CD4-positive, CD25-positive, alpha-beta regulatory T cell (primary cell): ENCODE measurements at regions not wholly inside any gene's neighbourhood (a gene's known extent, or its start where the extent isn't known, plus 50 kb on each side); places are given as distances from the start of the nearest gene placed in this dataset.
A peak's percentile ranks its signal among the peaks of the same experiment; 100 is the strongest.

Experiments used
- ATAC-seq, 2 donors: fragments of 150-1000 bp; cut with Tn5 transposase; one replicate each; pipeline ENCODE4 v1.10.0; 2021; ENCODE audit warnings: low read depth in 2 of 2, moderate number of reproducible peaks in 2 of 2, moderate library complexity in 1 of 2
- DNase-seq, 3 donors: peaks; one replicate each; pipeline versions ENCODE4 v3.0.0 to v3.0.0-alpha.2; 2012 to 2022; ENCODE audit warnings: mixed read lengths in 1 of 3
- H3K27ac ChIP-seq: one replicate; pipeline ENCODE4 v1.7.0; 2013; ENCODE audit warnings: mild to moderate bottlenecking, low read length; ENCODE audit not compliant: insufficient read depth, poor library complexity, severe bottlenecking
- H3K27me3 ChIP-seq: one replicate; pipeline ENCODE4 v1.7.0; 2013; ENCODE audit warnings: low read length; ENCODE audit not compliant: control insufficient read depth, insufficient read depth
- H3K36me3 ChIP-seq: one replicate; pipeline ENCODE4 v1.7.0; 2013; ENCODE audit warnings: mild to moderate bottlenecking, low read length, moderate library complexity; ENCODE audit not compliant: control insufficient read depth, insufficient read depth
- H3K4me1 ChIP-seq: 2 replicates; pipeline ENCODE4 v1.7.0; 2013; ENCODE audit warnings: mild to moderate bottlenecking, low read length; ENCODE audit not compliant: insufficient read depth, control insufficient read depth, poor library complexity, severe bottlenecking
- H3K4me3 ChIP-seq: one replicate; pipeline ENCODE4 v1.7.0; 2013; ENCODE audit warnings: low read depth, mild to moderate bottlenecking, low read length, moderate library complexity
- H3K9me3 ChIP-seq, 2 experiments: 1 replicate in 1 of 2; 2 replicates in 1 of 2; pipeline ENCODE4 v1.7.0; 2013; ENCODE audit warnings: low read length in 2 of 2, mild to moderate bottlenecking in 1 of 2, moderate library complexity in 1 of 2; ENCODE audit not compliant: control insufficient read depth in 2 of 2
- H3K27ac Mint-ChIP-seq, 3 donors: one replicate each; pipeline ENCODE4 v1.8.0; 2020 to 2022; ENCODE audit warnings: mild to moderate bottlenecking in 3 of 3, mixed read lengths in 3 of 3, moderate library complexity in 2 of 3
- H3K27me3 Mint-ChIP-seq: one replicate; pipeline ENCODE4 v1.8.0; 2022; ENCODE audit warnings: mild to moderate bottlenecking, mixed read lengths
- H3K36me3 Mint-ChIP-seq: one replicate; pipeline ENCODE4 v1.8.0; 2020; ENCODE audit warnings: mixed read lengths
- H3K4me1 Mint-ChIP-seq, 4 donors: one replicate each; pipeline ENCODE4 v1.8.0; 2020 to 2022; ENCODE audit warnings: mixed read lengths in 4 of 4, mild to moderate bottlenecking in 1 of 4
- H3K4me3 Mint-ChIP-seq, 4 donors: one replicate each; pipeline ENCODE4 v1.8.0; 2020 to 2022; ENCODE audit warnings: mild to moderate bottlenecking in 4 of 4, mixed read lengths in 4 of 4, moderate library complexity in 3 of 4
- H3K9me3 Mint-ChIP-seq, 7 donors: one replicate each; pipeline ENCODE4 v1.8.0; 2020 to 2022; ENCODE audit warnings: mixed read lengths in 7 of 7, mild to moderate bottlenecking in 3 of 7, moderate library complexity in 2 of 7

- no peak overlapping the region for H3K27ac Mint-ChIP-seq
- DNase-seq: peak in 2 of 3 donors; percentile 54 to 70
- peaks cover 13% of the 10 kb centered on the region for H3K4me1 ChIP-seq
Measured at GRCh38 chr7:26090927-26091519, 61.0 kb upstream of the NFE2L3 start.

GRCh38 chr7:26091933-26092332, 60.1 kb upstream of the NFE2L3 start:
- H3K27me3 ChIP-seq: no peaks in the 10 kb centered on the region
- Mint-ChIP-seq H3K4me1 (peaks cover 24 to 51% (median 30%) of the 10 kb centered on the region in 4 donors), H3K9me3 (no peaks in the 10 kb centered on the region), H3K27ac (peak overlapping the region; percentile 64 to 76 (median 71)), H3K36me3 (no peaks in the 10 kb centered on the region), H3K27me3 (peaks cover 8% of the 10 kb centered on the region), H3K4me3 (peak overlapping the region in 2 of 4 donors; percentile 9 to 30)
- H3K4me1 ChIP-seq: peaks cover 20% of the 10 kb centered on the region
- DNase-seq (peak in 1 of 3 donors; percentile 73), ATAC-seq (no peak)
- no peak overlapping the region for H3K4me3 ChIP-seq
- H3K27ac ChIP-seq: no peak overlapping the region
- H3K9me3 ChIP-seq: no peaks in the 10 kb centered on the region
- H3K36me3 ChIP-seq: no peaks in the 10 kb centered on the region

More at GRCh38 chr7:26090927-26091519, 61.0 kb upstream of the NFE2L3 start:
- Mint-ChIP-seq H3K9me3 (no peaks in the 10 kb centered on the region), H3K4me1 (peaks cover 17 to 42% (median 22%) of the 10 kb centered on the region in 4 donors), H3K27me3 (peaks cover 14% of the 10 kb centered on the region), H3K36me3 (no peaks in the 10 kb centered on the region), H3K4me3 (peak overlapping the region in 3 of 4 donors; percentile 0 to 26 (median 11))
- H3K27ac ChIP-seq: no peak overlapping the region
- ATAC-seq: peak; percentile 55 to 65
- no peaks in the 10 kb centered on the region for H3K27me3 ChIP-seq
- peak overlapping the region; percentile 4 for H3K4me3 ChIP-seq
- no peaks in the 10 kb centered on the region for H3K9me3 ChIP-seq
- no peaks in the 10 kb centered on the region for H3K36me3 ChIP-seq

- Histone ChIP-seq H3K27me3 (no peaks in the 10 kb centered on the region), H3K9me3 (no peaks in the 10 kb centered on the region), H3K36me3 (no peaks in the 10 kb centered on the region), H3K4me1 (peaks cover 30% of the 10 kb centered on the region), H3K4me3 (no peak overlapping the region), H3K27ac (no peak overlapping the region)
- Mint-ChIP-seq H3K36me3 (no peaks in the 10 kb centered on the region), H3K4me1 (peaks cover 32 to 62% (median 35%) of the 10 kb centered on the region in 4 donors), H3K9me3 (no peaks in the 10 kb centered on the region), H3K4me3 (no peak overlapping the region), H3K27ac (peak overlapping the region in 2 of 3 donors; percentile 47 to 66), H3K27me3 (peaks cover 8% of the 10 kb centered on the region)
- ATAC-seq (no peak), DNase-seq (no peak)
Measured at GRCh38 chr7:26093023-26093422, 59.0 kb upstream of the NFE2L3 start.

GRCh38 chr7:26096136-26096535, 55.9 kb upstream of the NFE2L3 start:
- Histone ChIP-seq H3K4me3 (no peak overlapping the region), H3K36me3 (no peaks in the 10 kb centered on the region), H3K4me1 (peaks cover 53% of the 10 kb centered on the region), H3K9me3 (no peaks in the 10 kb centered on the region), H3K27me3 (no peaks in the 10 kb centered on the region), H3K27ac (no peak overlapping the region)
- no peak overlapping the region for H3K4me3 Mint-ChIP-seq
- no peaks in the 10 kb centered on the region for H3K27me3 Mint-ChIP-seq
- no peak for DNase-seq
- peaks cover 26 to 87% (median 33%) of the 10 kb centered on the region in 4 donors for H3K4me1 Mint-ChIP-seq
- no peak for ATAC-seq
- H3K27ac Mint-ChIP-seq: peak overlapping the region; percentile 77 to 92 (median 78)
- no peaks in the 10 kb centered on the region for H3K9me3 Mint-ChIP-seq
- no peaks in the 10 kb centered on the region for H3K36me3 Mint-ChIP-seq

- no peaks in the 10 kb centered on the region for H3K9me3 Mint-ChIP-seq
- H3K27ac Mint-ChIP-seq: peak overlapping the region; percentile 78 to 92 (median 92)
- H3K36me3 Mint-ChIP-seq: no peaks in the 10 kb centered on the region
- peak overlapping the region; percentile 16 for H3K4me3 ChIP-seq
- DNase-seq: peak in 2 of 3 donors; percentile 26 to 54
- H3K27ac ChIP-seq: peak overlapping the region; percentile 68
- ATAC-seq: no peak
- no peaks in the 10 kb centered on the region for H3K27me3 Mint-ChIP-seq
- no peaks in the 10 kb centered on the region for H3K36me3 ChIP-seq
- peaks cover 14 to 86% (median 34%) of the 10 kb centered on the region in 4 donors for H3K4me1 Mint-ChIP-seq
- no peaks in the 10 kb centered on the region for H3K9me3 ChIP-seq
- H3K27me3 ChIP-seq: no peaks in the 10 kb centered on the region
- peaks cover 59% of the 10 kb centered on the region for H3K4me1 ChIP-seq
- peak overlapping the region in 3 of 4 donors; percentile 51 to 78 (median 75) for H3K4me3 Mint-ChIP-seq
Measured at GRCh38 chr7:26097837-26098668, 53.9 kb upstream of the NFE2L3 start.

- no peaks in the 10 kb centered on the region for H3K36me3 ChIP-seq
- peak overlapping the region; percentile 48 to 92 (median 86) for H3K27ac Mint-ChIP-seq
- H3K4me3 Mint-ChIP-seq: peak overlapping the region in 1 of 4 donors; percentile 35
- H3K9me3 Mint-ChIP-seq: no peaks in the 10 kb centered on the region
- no peaks in the 10 kb centered on the region for H3K27me3 ChIP-seq
- no peaks in the 10 kb centered on the region for H3K27me3 Mint-ChIP-seq
- H3K4me1 Mint-ChIP-seq: peaks cover 14 to 78% (median 34%) of the 10 kb centered on the region in 4 donors
- H3K9me3 ChIP-seq: no peaks in the 10 kb centered on the region
- no peaks in the 10 kb centered on the region for H3K36me3 Mint-ChIP-seq
- ATAC-seq: no peak
- peak overlapping the region; percentile 55 for H3K27ac ChIP-seq
- no peak overlapping the region for H3K4me3 ChIP-seq
- H3K4me1 ChIP-seq: peaks cover 59% of the 10 kb centered on the region
- DNase-seq: no peak
Measured at GRCh38 chr7:26099236-26099635, 52.8 kb upstream of the NFE2L3 start.

GRCh38 chr7:26100406-26101339, 51.3 kb upstream of the NFE2L3 start:
- ATAC-seq (no peak), DNase-seq (no peak)
- Mint-ChIP-seq H3K36me3 (no peaks in the 10 kb centered on the region), H3K27me3 (no peaks in the 10 kb centered on the region), H3K4me1 (peaks cover 14 to 72% (median 33%) of the 10 kb centered on the region in 4 donors), H3K4me3 (peak overlapping the region in 2 of 4 donors; percentile 82 to 83), H3K9me3 (no peaks in the 10 kb centered on the region), H3K27ac (peak overlapping the region; percentile 92 to 97 (median 94))
- Histone ChIP-seq H3K4me1 (peaks cover 59% of the 10 kb centered on the region), H3K4me3 (no peak overlapping the region), H3K27ac (peak overlapping the region; percentile 55), H3K9me3 (no peaks in the 10 kb centered on the region), H3K36me3 (no peaks in the 10 kb centered on the region), H3K27me3 (no peaks in the 10 kb centered on the region)
